Activated CD4-positive, alpha-beta T cell treated with anti-CD3 and anti-CD28 coated beads for 24 hours (primary cell): ENCODE measurements at regions not wholly inside any gene's neighbourhood (a gene's known extent, or its start where the extent isn't known, plus 50 kb on each side); places are given as distances from the start of the nearest gene placed in this dataset.

Source experiments
- DNase-seq, 2 donors: peaks; one replicate each; pipeline ENCODE4 v3.0.0-alpha.2; 2020; ENCODE audit warnings: low read depth in 2 of 2

GRCh38 chr3:10555263-10555662 is 49.9 kb upstream of the ATP2B2 start:
- DNase-seq: no peak

GRCh38 chr3:10556312-10556711 is 50.9 kb upstream of the ATP2B2 start:
- DNase-seq: no peak

GRCh38 chr3:10557250-10557649 is 51.9 kb upstream of the ATP2B2 start:
- DNase-seq: no peak

GRCh38 chr3:10557781-10558373 is 52.5 kb upstream of the ATP2B2 start:
- DNase-seq: no peak

- DNase-seq: no peak
Observed at GRCh38 chr3:10558736-10559135, 53.4 kb upstream of the ATP2B2 start.

GRCh38 chr3:10560060-10560861 is 54.9 kb upstream of the ATP2B2 start:
- no peak for DNase-seq

- no peak for DNase-seq
Observed at GRCh38 chr3:10561162-10561945, 56.0 kb upstream of the ATP2B2 start.

- no peak for DNase-seq
Observed at GRCh38 chr3:10561946-10562560, 56.7 kb upstream of the ATP2B2 start.

- DNase-seq: no peak
Observed at GRCh38 chr3:10563396-10563795, 58.0 kb upstream of the ATP2B2 start.

GRCh38 chr3:10565814-10566213 is 60.4 kb upstream of the ATP2B2 start:
- DNase-seq: no peak

- no peak for DNase-seq
Observed at GRCh38 chr3:10566451-10566850, 61.1 kb upstream of the ATP2B2 start.

- DNase-seq: no peak
Observed at GRCh38 chr3:10568549-10568948, 63.2 kb upstream of the ATP2B2 start.

GRCh38 chr3:10570196-10570946 is 65.0 kb upstream of the ATP2B2 start:
- DNase-seq: no peak

- no peak for DNase-seq
Observed at GRCh38 chr3:10574101-10574620, 68.8 kb upstream of the ATP2B2 start.

- no peak for DNase-seq
Observed at GRCh38 chr3:10575601-10576160, 70.3 kb upstream of the ATP2B2 start.

- DNase-seq: no peak
Observed at GRCh38 chr3:10577486-10577885, 72.1 kb upstream of the ATP2B2 start.

GRCh38 chr3:10580426-10580825 is 75.0 kb upstream of the ATP2B2 start:
- DNase-seq: no peak

- no peak for DNase-seq
Observed at GRCh38 chr3:10581251-10581650, 75.9 kb upstream of the ATP2B2 start.

- DNase-seq: no peak
Observed at GRCh38 chr3:10581716-10582115, 76.3 kb upstream of the ATP2B2 start.

GRCh38 chr3:10582733-10583132 is 77.3 kb upstream of the ATP2B2 start:
- no peak for DNase-seq
